ENCODE measurements at regions not wholly inside any gene's neighbourhood (a gene's known extent, or its start where the extent isn't known, plus 50 kb on each side); places are given as distances from the start of the nearest gene placed in this dataset.

GRCh38 chr3:137471558-137472204, 292.4 kb upstream of the SOX14 start:
- no peak for FAIRE-seq
- TF ChIP-seq PAX5 (IDR thresholded peaks at IDR 0.05; ENCODE audit: insufficient read depth, low read length, severe bottlenecking) (no peak), TAF1 (IDR thresholded peaks at IDR 0.05; ENCODE audit: low read depth, low read length) (no peak), SPI1 (IDR thresholded peaks at IDR 0.05; ENCODE audit: low read depth, low read length) (no peak), POLR2AphosphoS5 (IDR thresholded peaks at IDR 0.05; ENCODE audit: low read depth, low read length) (no peak), POU2F2 (IDR thresholded peaks at IDR 0.05; ENCODE audit: low read depth, low read length) (no peak), POLR2A (IDR thresholded peaks at IDR 0.05; ENCODE audit: low read depth, low read length) (no peak)

DNA sequence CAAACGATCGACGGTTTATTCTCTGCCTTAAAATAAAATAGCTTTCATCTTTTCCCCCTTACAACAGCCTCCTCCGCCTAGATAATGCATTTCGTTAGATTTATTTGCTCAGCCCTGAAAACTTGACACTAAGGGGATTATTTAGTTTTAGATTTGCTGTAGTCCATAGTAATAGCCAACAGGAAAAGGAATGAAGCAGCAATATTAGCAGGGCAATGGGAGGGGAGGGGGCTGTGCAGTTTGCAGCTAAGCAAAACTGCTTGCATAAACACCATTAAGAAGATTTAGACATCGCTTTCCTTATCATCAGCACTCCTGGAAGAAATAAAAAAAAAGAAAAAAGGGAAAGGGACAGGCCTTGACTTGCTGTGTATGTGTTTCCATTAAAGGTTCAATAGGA, 286.5 kb upstream of the SOX14 start:
- DNase-seq (ENCODE audit: insufficient read length, low spot score) (no peak), FAIRE-seq (no peak)
- no peak for TF ChIP-seq POU2F2 (IDR thresholded peaks at IDR 0.05; ENCODE audit: low read depth, low read length)
- TF ChIP-seq TAF1 (IDR thresholded peaks at IDR 0.05; ENCODE audit: low read depth, low read length) = no peak

More at GRCh38 chr3:137471558-137472204, 292.4 kb upstream of the SOX14 start:
- DNase-seq (ENCODE audit: insufficient read length, low spot score) = no peak

DNA sequence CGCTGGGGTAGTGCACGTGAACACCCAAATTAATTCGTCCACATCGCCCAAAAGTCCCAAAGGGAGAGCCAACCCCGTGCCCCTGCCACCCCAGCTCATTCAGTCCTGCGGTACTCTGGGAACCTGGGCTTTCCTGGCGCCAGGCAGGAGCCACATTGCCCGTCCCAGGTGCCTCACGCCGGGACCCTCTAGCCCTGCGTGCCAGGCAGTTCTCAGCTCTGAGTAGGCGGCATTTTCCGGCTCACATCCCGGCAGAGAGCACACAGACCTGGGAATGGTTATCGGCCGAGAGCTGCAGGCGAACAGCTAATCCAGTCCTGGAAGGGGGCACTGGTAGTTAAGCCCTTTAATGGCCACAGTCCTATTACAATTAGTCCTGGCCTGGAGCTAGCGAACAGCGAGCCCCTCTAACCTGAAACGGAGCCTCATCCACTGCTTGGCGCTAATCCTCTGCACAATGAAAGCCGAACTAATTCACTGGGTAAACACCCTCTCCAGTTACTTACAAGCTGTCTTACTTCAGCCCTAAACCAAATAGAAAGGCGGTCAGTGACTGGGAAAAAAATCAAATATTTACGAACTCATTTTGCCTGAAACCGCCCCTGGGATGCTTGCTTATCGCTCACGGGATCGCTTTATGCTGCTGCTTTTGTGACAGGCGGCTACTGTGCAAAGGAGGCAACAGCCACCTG, 254.6 kb upstream of the SOX14 start:
- no peak for FAIRE-seq
- no peak for DNase-seq (ENCODE audit: insufficient read length, low spot score)
- TF ChIP-seq POU2F2 (IDR thresholded peaks at IDR 0.05; ENCODE audit: low read depth, low read length) = no peak
- no peak for TF ChIP-seq PAX5 (IDR thresholded peaks at IDR 0.05; ENCODE audit: insufficient read depth, low read length, severe bottlenecking)
- TF ChIP-seq POLR2AphosphoS5 (IDR thresholded peaks at IDR 0.05; ENCODE audit: low read depth, low read length) = no peak
- no peak for TF ChIP-seq TAF1 (IDR thresholded peaks at IDR 0.05; ENCODE audit: low read depth, low read length)
- no peak for TF ChIP-seq POLR2A (IDR thresholded peaks at IDR 0.05; ENCODE audit: low read depth, low read length)
- TF ChIP-seq SPI1 (IDR thresholded peaks at IDR 0.05; ENCODE audit: low read depth, low read length) = no peak

GRCh38 chr3:137511655-137512054, 252.5 kb upstream of the SOX14 start:
- TF ChIP-seq TAF1 (IDR thresholded peaks at IDR 0.05; ENCODE audit: low read depth, low read length) (no peak), PAX5 (IDR thresholded peaks at IDR 0.05; ENCODE audit: insufficient read depth, low read length, severe bottlenecking) (no peak), POLR2A (IDR thresholded peaks at IDR 0.05; ENCODE audit: low read depth, low read length) (no peak), POLR2AphosphoS5 (IDR thresholded peaks at IDR 0.05; ENCODE audit: low read depth, low read length) (no peak), POU2F2 (IDR thresholded peaks at IDR 0.05; ENCODE audit: low read depth, low read length) (no peak), SPI1 (IDR thresholded peaks at IDR 0.05; ENCODE audit: low read depth, low read length) (no peak)
- DNase-seq (ENCODE audit: insufficient read length, low spot score) (no peak), FAIRE-seq (no peak)

GRCh38 chr3:137514853-137515252, 249.3 kb upstream of the SOX14 start:
- no peak for TF ChIP-seq POLR2A (IDR thresholded peaks at IDR 0.05; ENCODE audit: low read depth, low read length)
- DNase-seq (ENCODE audit: insufficient read length, low spot score) = no peak
- no peak for FAIRE-seq

DNA sequence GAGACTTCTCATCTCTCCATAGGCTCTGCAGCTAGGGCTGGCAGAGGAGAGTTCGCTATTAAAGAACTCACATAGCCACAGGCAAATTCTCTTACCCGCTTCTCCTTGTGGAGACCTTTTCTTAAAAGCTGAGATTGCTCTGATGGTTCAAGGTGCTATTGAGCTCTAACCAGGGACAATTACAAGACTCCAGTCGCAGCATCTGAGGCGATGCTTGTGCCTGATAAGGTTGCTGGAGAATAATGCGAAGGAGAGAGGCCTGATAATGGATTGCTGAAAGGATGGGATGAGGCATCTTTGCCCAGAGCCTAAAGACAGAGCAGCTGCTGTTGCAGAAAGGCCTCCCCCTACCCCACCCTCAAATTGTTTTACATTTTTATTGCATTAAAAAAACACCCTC, 244.5 kb upstream of the SOX14 start:
- FAIRE-seq (no peak), DNase-seq (ENCODE audit: insufficient read length, low spot score) (no peak)
- TF ChIP-seq TAF1 (IDR thresholded peaks at IDR 0.05; ENCODE audit: low read depth, low read length) (no peak), POLR2A (IDR thresholded peaks at IDR 0.05; ENCODE audit: low read depth, low read length) (no peak), POLR2AphosphoS5 (IDR thresholded peaks at IDR 0.05; ENCODE audit: low read depth, low read length) (no peak), POU2F2 (IDR thresholded peaks at IDR 0.05; ENCODE audit: low read depth, low read length) (no peak), PAX5 (IDR thresholded peaks at IDR 0.05; ENCODE audit: insufficient read depth, low read length, severe bottlenecking) (no peak), SPI1 (IDR thresholded peaks at IDR 0.05; ENCODE audit: low read depth, low read length) (no peak)

DNA sequence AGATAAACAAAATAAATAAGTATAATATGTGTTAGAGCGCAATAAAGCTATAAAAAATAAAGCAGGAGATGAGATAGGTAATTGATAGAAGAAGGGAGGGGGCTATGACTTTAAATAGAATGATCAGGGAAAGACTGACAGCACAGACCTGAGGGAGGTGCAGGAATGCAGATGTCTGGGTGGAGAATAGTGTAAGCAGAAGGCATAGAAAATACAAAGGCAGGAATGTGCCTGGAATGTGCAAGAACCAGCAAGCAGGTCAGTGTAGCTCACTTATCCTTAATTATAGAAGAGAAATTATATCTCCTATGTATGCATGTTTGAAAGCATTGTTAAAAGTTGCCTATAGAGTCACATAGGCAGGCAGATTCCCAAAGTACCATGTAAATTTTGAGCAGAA, 239.4 kb upstream of the SOX14 start:
- FAIRE-seq (no peak), DNase-seq (ENCODE audit: insufficient read length, low spot score) (no peak)
- no peak for TF ChIP-seq TAF1 (IDR thresholded peaks at IDR 0.05; ENCODE audit: low read depth, low read length)
- no peak for TF ChIP-seq PAX5 (IDR thresholded peaks at IDR 0.05; ENCODE audit: insufficient read depth, low read length, severe bottlenecking)

DNA sequence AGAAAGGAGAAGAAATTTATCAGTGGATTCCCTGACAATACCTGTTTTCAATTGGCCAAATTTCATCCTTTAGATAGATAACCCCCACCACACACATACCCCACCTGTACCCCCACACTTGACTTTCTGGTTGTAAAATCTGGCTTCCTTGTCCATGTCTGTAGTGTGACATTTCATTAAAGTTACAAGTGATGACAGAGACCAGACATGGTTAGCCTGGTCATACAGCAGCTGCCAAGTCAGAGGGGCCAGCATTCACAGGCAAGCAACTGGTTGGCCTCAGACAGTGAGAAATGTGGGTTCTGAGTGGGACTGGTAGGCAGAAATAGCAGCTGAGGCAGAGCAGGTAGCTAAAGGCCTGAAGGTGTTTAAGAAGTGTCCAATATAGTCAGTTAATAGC, 238.6 kb upstream of the SOX14 start:
- DNase-seq (ENCODE audit: insufficient read length, low spot score) = no peak
- TF ChIP-seq POLR2AphosphoS5 (IDR thresholded peaks at IDR 0.05; ENCODE audit: low read depth, low read length) (no peak), TAF1 (IDR thresholded peaks at IDR 0.05; ENCODE audit: low read depth, low read length) (no peak), PAX5 (IDR thresholded peaks at IDR 0.05; ENCODE audit: insufficient read depth, low read length, severe bottlenecking) (no peak), SPI1 (IDR thresholded peaks at IDR 0.05; ENCODE audit: low read depth, low read length) (no peak), POU2F2 (IDR thresholded peaks at IDR 0.05; ENCODE audit: low read depth, low read length) (no peak), POLR2A (IDR thresholded peaks at IDR 0.05; ENCODE audit: low read depth, low read length) (no peak)
- no peak for FAIRE-seq

- DNase-seq (ENCODE audit: insufficient read length, low spot score) = no peak
- no peak for FAIRE-seq
- TF ChIP-seq PAX5 (IDR thresholded peaks at IDR 0.05; ENCODE audit: insufficient read depth, low read length, severe bottlenecking) (no peak), TAF1 (IDR thresholded peaks at IDR 0.05; ENCODE audit: low read depth, low read length) (no peak), POU2F2 (IDR thresholded peaks at IDR 0.05; ENCODE audit: low read depth, low read length) (no peak), POLR2AphosphoS5 (IDR thresholded peaks at IDR 0.05; ENCODE audit: low read depth, low read length) (no peak), POLR2A (IDR thresholded peaks at IDR 0.05; ENCODE audit: low read depth, low read length) (no peak), SPI1 (IDR thresholded peaks at IDR 0.05; ENCODE audit: low read depth, low read length) (no peak)
These were observed 222.1 kb upstream of the SOX14 start for GRCh38 chr3:137542049-137542448.

DNA sequence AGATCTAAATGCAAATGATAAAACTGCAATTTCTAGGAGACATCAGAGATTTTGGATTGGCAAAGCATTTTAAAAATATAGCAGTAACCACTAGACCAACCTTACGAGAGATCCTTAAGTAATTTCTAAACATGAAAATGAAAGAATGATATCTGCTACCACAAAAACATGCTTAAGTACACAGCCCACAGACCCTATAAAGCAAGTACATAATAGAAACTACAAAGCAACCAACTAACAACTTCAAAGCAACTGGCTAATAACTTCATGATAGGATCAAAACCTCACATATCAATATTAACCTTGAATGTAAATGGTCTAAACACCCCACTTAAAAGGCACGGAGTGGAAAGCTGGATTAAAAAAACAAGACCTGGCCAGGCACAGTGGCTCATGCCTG, 209.9 kb upstream of the SOX14 start:
- FAIRE-seq = no peak
- no peak for DNase-seq (ENCODE audit: insufficient read length, low spot score)
- no peak for TF ChIP-seq TAF1 (IDR thresholded peaks at IDR 0.05; ENCODE audit: low read depth, low read length)
- no peak for TF ChIP-seq POLR2AphosphoS5 (IDR thresholded peaks at IDR 0.05; ENCODE audit: low read depth, low read length)
- no peak for TF ChIP-seq PAX5 (IDR thresholded peaks at IDR 0.05; ENCODE audit: insufficient read depth, low read length, severe bottlenecking)
- TF ChIP-seq SPI1 (IDR thresholded peaks at IDR 0.05; ENCODE audit: low read depth, low read length) = no peak
- TF ChIP-seq POU2F2 (IDR thresholded peaks at IDR 0.05; ENCODE audit: low read depth, low read length) = no peak
- TF ChIP-seq POLR2A (IDR thresholded peaks at IDR 0.05; ENCODE audit: low read depth, low read length) = no peak
